Lower lobe of right lung (tissue), 2 donors: ENCODE measurements at regions not wholly inside any gene's neighbourhood (a gene's known extent, or its start where the extent isn't known, plus 50 kb on each side); places are given as distances from the start of the nearest gene placed in this dataset.

ENCODE experiments used
- ATAC-seq, 2 donors: fragments of 200-7000 bp; cut with Tn5 transposase; one replicate each; pipeline ENCODE4 v1.9.1; 2020 to 2022; ENCODE audit warnings: mild to moderate bottlenecking in 2 of 2, moderate library complexity in 2 of 2
- DNase-seq: peaks from one replicate; pipeline ENCODE4 v3.0.0-alpha.2; 2020
- H3K27ac ChIP-seq: fragments of 200-600 bp; one replicate; pipeline ENCODE4 v1.8.0; 2022
- H3K27me3 ChIP-seq: fragments of 200-600 bp; one replicate; pipeline ENCODE4 v1.8.0; 2022; ENCODE audit warnings: low read depth
- H3K36me3 ChIP-seq: fragments of 200-600 bp; one replicate; pipeline ENCODE4 v1.8.0; 2022; ENCODE audit warnings: mild to moderate bottlenecking
- H3K4me1 ChIP-seq: fragments of 200-600 bp; one replicate; pipeline ENCODE4 v1.8.0; 2022
- H3K4me3 ChIP-seq: fragments of 200-600 bp; one replicate; pipeline ENCODE4 v1.8.0; 2022; ENCODE audit warnings: mild to moderate bottlenecking
- H3K9me3 ChIP-seq: fragments of 200-600 bp; one replicate; pipeline ENCODE4 v1.8.0; 2022
- CTCF ChIP-seq: fragments of 200-600 bp; IDR thresholded peaks from one replicate; pipeline ENCODE4 v1.8.0; 2022; ENCODE audit warnings: antibody characterized with exemption, mild to moderate bottlenecking
- intact Hi-C: fragments of 100-400 bp; cut with DNase I; formaldehyde crosslinking; loops from one replicate; pipeline ENCODE4 v1.11.0; 2022
- donor health status: DM: no; HTN: yes; CAD: no; lungs with severe emphysema.

- no peak for TF ChIP-seq CTCF
- intact Hi-C loops, result no loop called here
- ATAC-seq (no peak), DNase-seq (no peak)
- no peaks in the 10 kb centered on the region for H3K4me1 ChIP-seq
- H3K27ac ChIP-seq, result no peak overlapping the region
- H3K36me3 ChIP-seq, result no peaks in the 10 kb centered on the region
- H3K27me3 ChIP-seq, result no peaks in the 10 kb centered on the region
- no peak overlapping the region for H3K4me3 ChIP-seq
- no peaks in the 10 kb centered on the region for H3K9me3 ChIP-seq
Measured at GRCh38 chr2:108133457-108133856, 106.3 kb upstream of the SULT1C3 start.

GRCh38 chr2:108139521-108139920 is 100.2 kb upstream of the SULT1C3 start:
- no peaks in the 10 kb centered on the region for H3K4me1 ChIP-seq
- DNase-seq (no peak), ATAC-seq (no peak)
- H3K9me3 ChIP-seq, result no peaks in the 10 kb centered on the region
- TF ChIP-seq CTCF, result no peak
- no peaks in the 10 kb centered on the region for H3K27me3 ChIP-seq
- no peak overlapping the region for H3K27ac ChIP-seq
- intact Hi-C loops, result no loop called here
- no peak overlapping the region for H3K4me3 ChIP-seq
- no peaks in the 10 kb centered on the region for H3K36me3 ChIP-seq

- Histone ChIP-seq H3K36me3 (no peaks in the 10 kb centered on the region), H3K4me3 (no peak overlapping the region), H3K27me3 (no peaks in the 10 kb centered on the region), H3K27ac (no peak overlapping the region), H3K4me1 (no peaks in the 10 kb centered on the region), H3K9me3 (no peaks in the 10 kb centered on the region)
- no peak for ATAC-seq
- no peak for TF ChIP-seq CTCF
- DNase-seq, result no peak
- intact Hi-C loops, result no loop called here
Measured at GRCh38 chr2:108145557-108146326, 94.0 kb upstream of the SULT1C3 start.

DNA sequence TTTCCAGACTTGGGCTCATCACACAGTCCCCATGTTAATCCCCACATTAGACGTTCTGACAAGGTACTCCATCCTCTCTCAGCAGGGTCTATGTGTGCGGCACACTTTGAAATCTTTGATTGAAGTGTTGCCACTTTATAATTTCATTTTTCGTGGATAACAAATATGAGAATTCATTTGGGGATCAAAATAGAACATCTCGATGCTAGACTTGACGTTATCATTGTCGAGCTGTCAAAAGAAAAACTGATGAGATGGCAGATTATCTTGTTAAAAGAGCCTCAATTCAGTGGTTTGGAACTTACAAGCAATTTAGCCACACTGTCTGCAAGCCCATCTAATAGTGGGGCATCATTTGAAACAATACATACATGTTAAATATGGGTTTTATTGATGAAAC is 91.2 kb upstream of the SULT1C3 start:
- Histone ChIP-seq H3K4me1 (no peaks in the 10 kb centered on the region), H3K4me3 (no peak overlapping the region), H3K27me3 (no peaks in the 10 kb centered on the region), H3K27ac (no peak overlapping the region), H3K36me3 (no peaks in the 10 kb centered on the region), H3K9me3 (no peaks in the 10 kb centered on the region)
- intact Hi-C loops, result no loop called here
- no peak for TF ChIP-seq CTCF
- no peak for ATAC-seq
- no peak for DNase-seq

GRCh38 chr2:108154366-108155061 is 85.3 kb upstream of the SULT1C3 start:
- intact Hi-C loops, result no loop called here
- Histone ChIP-seq H3K4me3 (no peak overlapping the region), H3K9me3 (no peaks in the 10 kb centered on the region), H3K36me3 (no peaks in the 10 kb centered on the region), H3K27me3 (no peaks in the 10 kb centered on the region), H3K27ac (no peak overlapping the region), H3K4me1 (no peaks in the 10 kb centered on the region)
- no peak for ATAC-seq
- no peak for DNase-seq
- no peak for TF ChIP-seq CTCF
